HEK293T (cell line): ENCODE measurements at regions not wholly inside any gene's neighbourhood (a gene's known extent, or its start where the extent isn't known, plus 50 kb on each side); places are given as distances from the start of the nearest gene placed in this dataset.

ENCODE experiments used
- BHLHE40 ChIP-seq: fragments of 450-650 bp; IDR thresholded peaks from 2 replicates; pipeline ENCODE4 v1.6.1; 2016; ENCODE audit warnings: mild to moderate bottlenecking, moderate library complexity, borderline replicate concordance
- CTBP1 ChIP-seq: fragments of 450-650 bp; IDR thresholded peaks from 2 replicates; pipeline ENCODE4 v1.6.1; 2016; ENCODE audit warnings: borderline replicate concordance
- FOXA1 ChIP-seq: fragments of 450-650 bp; IDR thresholded peaks from 2 replicates; pipeline ENCODE4 v1.6.1; 2016; ENCODE audit warnings: mild to moderate bottlenecking
- FOXM1 ChIP-seq: fragments of 450-650 bp; IDR thresholded peaks from 2 replicates; pipeline ENCODE4 v1.6.1; 2017; ENCODE audit warnings: mild to moderate bottlenecking, borderline replicate concordance
- PKNOX1 ChIP-seq: fragments of 450-650 bp; IDR thresholded peaks from 2 replicates; pipeline ENCODE4 v1.6.1; 2016
- SP1 ChIP-seq: fragments of 450-650 bp; IDR thresholded peaks from 2 replicates; pipeline ENCODE4 v1.6.1; 2017
- SUZ12 ChIP-seq: fragments of 450-650 bp; IDR thresholded peaks from 2 replicates; pipeline ENCODE4 v1.6.1; 2016; ENCODE audit warnings: mild to moderate bottlenecking

DNA sequence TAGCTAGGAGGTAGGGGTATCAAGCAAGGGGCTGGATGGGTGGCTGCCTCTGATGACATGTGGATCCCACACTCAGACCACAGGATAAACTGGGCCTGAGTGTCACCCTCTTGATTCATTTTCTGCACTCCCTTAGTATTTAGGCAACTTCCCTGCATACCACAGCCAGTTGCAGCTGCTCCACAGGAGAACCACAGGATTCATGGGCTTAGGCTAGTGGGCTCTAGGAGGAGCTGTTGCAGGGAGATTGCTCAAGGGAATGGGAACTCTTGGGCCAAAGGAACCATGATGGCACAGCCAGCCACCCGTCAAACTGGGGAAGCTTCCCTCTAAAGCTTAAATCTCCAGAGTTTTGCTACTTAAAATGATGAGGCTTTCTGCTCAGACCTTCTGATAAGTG is 269.7 kb upstream of the ASIC2 start:
- TF ChIP-seq FOXA1 (no peak), SUZ12 (no peak), CTBP1 (no peak), SP1 (no peak), BHLHE40 (no peak), FOXM1 (no peak), PKNOX1 (no peak)
